ENCODE measurements at regions not wholly inside any gene's neighbourhood (a gene's known extent, or its start where the extent isn't known, plus 50 kb on each side); places are given as distances from the start of the nearest gene placed in this dataset.

DNA sequence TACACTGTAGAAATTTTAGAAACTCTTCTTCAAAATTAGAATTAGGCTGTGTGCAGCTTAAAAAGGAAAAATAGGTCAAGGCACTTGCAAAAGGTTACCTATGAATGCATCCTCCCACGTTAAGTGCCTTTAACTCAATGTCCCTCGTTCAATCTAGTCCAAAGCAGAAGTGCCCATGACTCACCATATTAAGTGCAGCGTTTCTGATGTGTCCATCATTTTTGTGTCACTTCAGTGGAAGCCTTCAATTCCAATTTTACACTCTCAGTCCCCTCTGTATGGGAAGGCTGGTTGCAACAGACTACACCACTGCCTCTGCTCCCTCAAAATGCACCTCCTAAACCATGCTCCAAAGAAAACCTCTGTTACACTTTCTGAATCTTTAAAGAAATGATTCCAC is 53.4 kb downstream of the FOXB1 start:
- no peak for DNase-seq (ENCODE audit: low read depth in 1 of 2, low spot score in 1 of 2)
- TF ChIP-seq, protein P1, sequence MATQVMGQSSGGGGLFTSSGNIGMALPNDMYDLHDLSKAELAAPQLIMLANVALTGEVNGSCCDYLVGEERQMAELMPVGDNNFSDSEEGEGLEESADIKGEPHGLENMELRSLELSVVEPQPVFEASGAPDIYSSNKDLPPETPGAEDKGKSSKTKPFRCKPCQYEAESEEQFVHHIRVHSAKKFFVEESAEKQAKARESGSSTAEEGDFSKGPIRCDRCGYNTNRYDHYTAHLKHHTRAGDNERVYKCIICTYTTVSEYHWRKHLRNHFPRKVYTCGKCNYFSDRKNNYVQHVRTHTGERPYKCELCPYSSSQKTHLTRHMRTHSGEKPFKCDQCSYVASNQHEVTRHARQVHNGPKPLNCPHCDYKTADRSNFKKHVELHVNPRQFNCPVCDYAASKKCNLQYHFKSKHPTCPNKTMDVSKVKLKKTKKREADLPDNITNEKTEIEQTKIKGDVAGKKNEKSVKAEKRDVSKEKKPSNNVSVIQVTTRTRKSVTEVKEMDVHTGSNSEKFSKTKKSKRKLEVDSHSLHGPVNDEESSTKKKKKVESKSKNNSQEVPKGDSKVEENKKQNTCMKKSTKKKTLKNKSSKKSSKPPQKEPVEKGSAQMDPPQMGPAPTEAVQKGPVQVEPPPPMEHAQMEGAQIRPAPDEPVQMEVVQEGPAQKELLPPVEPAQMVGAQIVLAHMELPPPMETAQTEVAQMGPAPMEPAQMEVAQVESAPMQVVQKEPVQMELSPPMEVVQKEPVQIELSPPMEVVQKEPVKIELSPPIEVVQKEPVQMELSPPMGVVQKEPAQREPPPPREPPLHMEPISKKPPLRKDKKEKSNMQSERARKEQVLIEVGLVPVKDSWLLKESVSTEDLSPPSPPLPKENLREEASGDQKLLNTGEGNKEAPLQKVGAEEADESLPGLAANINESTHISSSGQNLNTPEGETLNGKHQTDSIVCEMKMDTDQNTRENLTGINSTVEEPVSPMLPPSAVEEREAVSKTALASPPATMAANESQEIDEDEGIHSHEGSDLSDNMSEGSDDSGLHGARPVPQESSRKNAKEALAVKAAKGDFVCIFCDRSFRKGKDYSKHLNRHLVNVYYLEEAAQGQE (IDR thresholded peaks at IDR 0.05; ENCODE audit: insufficient replicate concordance, low read depth): no peak
- no peak for TF ChIP-seq POLR2AphosphoS5 (IDR thresholded peaks at IDR 0.05; ENCODE audit: low read depth)
- TF ChIP-seq GABPA (IDR thresholded peaks at IDR 0.05; ENCODE audit: low read depth): no peak
- Histone ChIP-seq H3K4me3 (replicated peaks; ENCODE audit: insufficient read depth, low read length) (no peak overlapping the region), H3K27ac (replicated peaks) (no peak overlapping the region), H3K27me3 (ENCODE audit: insufficient read depth, poor library complexity, severe bottlenecking) (no peaks in the 10 kb centered on the region)

DNA sequence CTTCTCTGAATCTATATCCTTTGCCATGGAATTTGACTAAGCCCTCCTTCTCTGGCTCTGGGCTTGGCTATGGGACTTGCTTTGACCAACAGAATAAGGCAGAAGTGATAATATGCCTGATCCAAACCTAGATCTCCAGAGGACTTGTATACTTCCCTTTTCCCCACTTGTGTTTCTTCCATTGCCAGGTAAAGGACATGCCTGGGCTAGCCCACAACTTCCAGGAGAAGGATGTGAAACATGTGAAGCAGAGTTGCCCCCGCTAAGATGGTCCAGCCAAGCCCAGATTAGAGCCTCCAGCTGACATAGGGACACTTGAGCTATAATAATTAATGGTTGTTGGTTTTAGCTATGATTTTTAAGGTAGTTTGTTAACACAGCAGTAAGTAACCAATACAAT is 55.1 kb downstream of the FOXB1 start:
- no peak for TF ChIP-seq POLR2AphosphoS5 (IDR thresholded peaks at IDR 0.05; ENCODE audit: low read depth)
- TF ChIP-seq, protein P1 (IDR thresholded peaks at IDR 0.05; ENCODE audit: insufficient replicate concordance, low read depth): no peak
- Histone ChIP-seq H3K27me3 (ENCODE audit: insufficient read depth, poor library complexity, severe bottlenecking) (peaks cover under 1% of the 10 kb centered on the region), H3K4me3 (replicated peaks; ENCODE audit: insufficient read depth, low read length) (no peak overlapping the region), H3K27ac (replicated peaks) (no peak overlapping the region)
- DNase-seq (ENCODE audit: low read depth in 1 of 2, low spot score in 1 of 2): no peak

DNA sequence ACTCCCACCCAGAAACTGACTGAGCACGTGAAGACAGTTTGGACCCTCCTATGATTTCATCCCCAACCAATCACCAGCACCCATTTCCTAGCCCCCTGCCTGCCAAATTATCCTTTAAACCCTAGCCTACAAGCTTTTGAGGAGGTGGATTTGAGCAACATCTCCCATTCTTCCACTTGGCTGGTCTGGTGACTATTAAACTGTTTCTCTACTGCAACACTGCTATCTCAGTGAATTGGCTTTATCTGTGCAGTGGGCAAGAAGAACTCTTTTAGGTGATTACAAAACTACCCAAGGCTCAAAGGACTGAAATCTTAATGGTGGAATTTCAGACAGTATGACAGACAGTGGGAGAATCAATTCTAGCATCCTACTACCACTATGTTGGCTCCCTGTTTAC is 57.6 kb downstream of the FOXB1 start:
- Histone ChIP-seq H3K4me3 (replicated peaks; ENCODE audit: insufficient read depth, low read length) (no peak overlapping the region), H3K27ac (replicated peaks) (no peak overlapping the region), H3K27me3 (ENCODE audit: insufficient read depth, poor library complexity, severe bottlenecking) (peaks cover 2% of the 10 kb centered on the region)
- TF ChIP-seq GABPA (IDR thresholded peaks at IDR 0.05; ENCODE audit: low read depth): no peak
- TF ChIP-seq, protein P2, sequence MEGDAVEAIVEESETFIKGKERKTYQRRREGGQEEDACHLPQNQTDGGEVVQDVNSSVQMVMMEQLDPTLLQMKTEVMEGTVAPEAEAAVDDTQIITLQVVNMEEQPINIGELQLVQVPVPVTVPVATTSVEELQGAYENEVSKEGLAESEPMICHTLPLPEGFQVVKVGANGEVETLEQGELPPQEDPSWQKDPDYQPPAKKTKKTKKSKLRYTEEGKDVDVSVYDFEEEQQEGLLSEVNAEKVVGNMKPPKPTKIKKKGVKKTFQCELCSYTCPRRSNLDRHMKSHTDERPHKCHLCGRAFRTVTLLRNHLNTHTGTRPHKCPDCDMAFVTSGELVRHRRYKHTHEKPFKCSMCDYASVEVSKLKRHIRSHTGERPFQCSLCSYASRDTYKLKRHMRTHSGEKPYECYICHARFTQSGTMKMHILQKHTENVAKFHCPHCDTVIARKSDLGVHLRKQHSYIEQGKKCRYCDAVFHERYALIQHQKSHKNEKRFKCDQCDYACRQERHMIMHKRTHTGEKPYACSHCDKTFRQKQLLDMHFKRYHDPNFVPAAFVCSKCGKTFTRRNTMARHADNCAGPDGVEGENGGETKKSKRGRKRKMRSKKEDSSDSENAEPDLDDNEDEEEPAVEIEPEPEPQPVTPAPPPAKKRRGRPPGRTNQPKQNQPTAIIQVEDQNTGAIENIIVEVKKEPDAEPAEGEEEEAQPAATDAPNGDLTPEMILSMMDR (IDR thresholded peaks at IDR 0.05; ENCODE audit: insufficient read depth, low read length): no peak
- no peak for TF ChIP-seq SPI1 (IDR thresholded peaks at IDR 0.05; ENCODE audit: borderline replicate concordance, low read depth)
- TF ChIP-seq, protein P1 (IDR thresholded peaks at IDR 0.05; ENCODE audit: insufficient replicate concordance, low read depth): no peak
- TF ChIP-seq POLR2AphosphoS5 (IDR thresholded peaks at IDR 0.05; ENCODE audit: low read depth): no peak
- no peak for DNase-seq (ENCODE audit: low read depth in 1 of 2, low spot score in 1 of 2)

DNA sequence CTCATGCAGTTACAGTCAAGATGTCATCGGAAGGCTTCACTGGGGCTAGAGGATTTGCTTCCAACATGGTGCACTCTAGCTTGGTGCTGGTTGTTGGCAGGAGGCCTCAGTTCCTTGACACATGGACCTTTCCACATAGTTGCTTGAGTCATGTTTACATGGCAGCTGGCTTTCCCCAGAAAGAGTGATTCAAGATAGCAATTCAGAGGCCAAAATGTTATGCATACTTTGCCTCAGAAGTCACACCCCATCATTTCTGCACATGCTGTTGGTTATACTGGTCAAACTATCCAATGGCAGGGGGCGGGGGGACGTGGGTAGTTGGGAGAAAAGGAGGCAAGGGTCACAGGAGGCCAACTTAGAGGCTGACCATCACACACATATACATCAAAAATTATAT is 58.7 kb downstream of the FOXB1 start:
- DNase-seq (ENCODE audit: low read depth in 1 of 2, low spot score in 1 of 2): no peak
- TF ChIP-seq POLR2AphosphoS5 (IDR thresholded peaks at IDR 0.05; ENCODE audit: low read depth) (no peak), GABPA (IDR thresholded peaks at IDR 0.05; ENCODE audit: low read depth) (no peak), SPI1 (IDR thresholded peaks at IDR 0.05; ENCODE audit: borderline replicate concordance, low read depth) (no peak)
- TF ChIP-seq, protein P1 (IDR thresholded peaks at IDR 0.05; ENCODE audit: insufficient replicate concordance, low read depth): no peak
- H3K4me3 ChIP-seq (replicated peaks; ENCODE audit: insufficient read depth, low read length): no peak overlapping the region
- H3K27me3 ChIP-seq (ENCODE audit: insufficient read depth, poor library complexity, severe bottlenecking): peaks cover 2% of the 10 kb centered on the region
- no peak overlapping the region for H3K27ac ChIP-seq (replicated peaks)

Data from HL-60 (cell line).